ENCODE measurements at regions not wholly inside any gene's neighbourhood (a gene's known extent, or its start where the extent isn't known, plus 50 kb on each side); places are given as distances from the start of the nearest gene placed in this dataset.

GRCh38 chr1:87451229-87451920 is 122.7 kb downstream of the LMO4 start:
- H3K36me3 Mint-ChIP-seq = peaks cover 0 to 2% (median 0%) of the 10 kb centered on the region in 3 donors
- H3K27me3 Mint-ChIP-seq (ENCODE audit: low read depth in 3 of 3) = no peaks in the 10 kb centered on the region
- no peak for DNase-seq
- H3K9me3 Mint-ChIP-seq = no peaks in the 10 kb centered on the region
- H3K4me1 Mint-ChIP-seq = peaks cover 7 to 20% of the 10 kb centered on the region in 2 donors
- H3K27ac Mint-ChIP-seq = no peak overlapping the region
- H3K4me3 Mint-ChIP-seq = no peak overlapping the region

- Mint-ChIP-seq H3K27me3 (ENCODE audit: low read depth in 3 of 3) (no peaks in the 10 kb centered on the region), H3K36me3 (no peaks in the 10 kb centered on the region), H3K4me1 (peaks cover 7 to 20% of the 10 kb centered on the region in 2 donors), H3K9me3 (no peaks in the 10 kb centered on the region), H3K27ac (no peak overlapping the region), H3K4me3 (no peak overlapping the region)
- no peak for DNase-seq
Observed at GRCh38 chr1:87452648-87453047, 124.0 kb downstream of the LMO4 start.

- H3K9me3 Mint-ChIP-seq = no peaks in the 10 kb centered on the region
- H3K4me3 Mint-ChIP-seq = no peak overlapping the region
- no peaks in the 10 kb centered on the region for H3K4me1 Mint-ChIP-seq
- peaks cover 4 to 13% (median 4%) of the 10 kb centered on the region in 3 donors for H3K36me3 Mint-ChIP-seq
- peaks cover 0 to 2% (median 0%) of the 10 kb centered on the region in 3 donors for H3K27me3 Mint-ChIP-seq (ENCODE audit: low read depth in 3 of 3)
- no peak for DNase-seq
- no peak overlapping the region for H3K27ac Mint-ChIP-seq
Observed at GRCh38 chr1:87457408-87457807, 128.7 kb downstream of the LMO4 start.

DNA sequence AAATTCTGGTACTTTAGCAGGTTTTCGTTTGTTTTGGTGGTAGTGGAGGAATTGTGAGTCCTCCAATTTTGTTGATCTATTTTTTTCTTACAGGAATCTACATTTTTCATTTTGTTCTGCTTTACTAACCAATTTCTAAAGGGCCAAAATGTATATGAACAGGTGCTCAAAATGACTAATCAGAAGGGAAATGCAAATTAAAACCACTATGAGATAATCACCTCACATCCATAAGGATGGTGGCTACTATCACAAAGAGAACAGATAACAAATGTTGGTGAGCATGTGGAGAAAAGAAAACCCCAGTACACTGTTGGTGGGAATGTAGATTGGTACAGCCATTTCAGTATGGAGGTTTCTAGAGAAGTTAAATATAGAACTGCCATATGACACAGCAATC is 134.2 kb downstream of the LMO4 start:
- no peak overlapping the region for H3K27ac Mint-ChIP-seq
- H3K4me3 Mint-ChIP-seq = no peak overlapping the region
- H3K36me3 Mint-ChIP-seq = peaks cover 4 to 13% (median 4%) of the 10 kb centered on the region in 3 donors
- H3K4me1 Mint-ChIP-seq = no peaks in the 10 kb centered on the region
- no peak for DNase-seq
- H3K27me3 Mint-ChIP-seq (ENCODE audit: low read depth in 3 of 3) = peaks cover 0 to 2% (median 2%) of the 10 kb centered on the region in 3 donors
- no peaks in the 10 kb centered on the region for H3K9me3 Mint-ChIP-seq

- peaks cover 0 to 2% (median 0%) of the 10 kb centered on the region in 3 donors for H3K27me3 Mint-ChIP-seq (ENCODE audit: low read depth in 3 of 3)
- no peaks in the 10 kb centered on the region for H3K4me1 Mint-ChIP-seq
- no peak overlapping the region for H3K4me3 Mint-ChIP-seq
- no peaks in the 10 kb centered on the region for H3K9me3 Mint-ChIP-seq
- H3K27ac Mint-ChIP-seq = no peak overlapping the region
- peaks cover 4 to 8% (median 4%) of the 10 kb centered on the region in 3 donors for H3K36me3 Mint-ChIP-seq
- no peak for DNase-seq
Observed at GRCh38 chr1:87464022-87464490, 135.4 kb downstream of the LMO4 start.

GRCh38 chr1:87466621-87467020 is 137.9 kb downstream of the LMO4 start:
- no peak overlapping the region for H3K27ac Mint-ChIP-seq
- no peaks in the 10 kb centered on the region for H3K4me1 Mint-ChIP-seq
- DNase-seq = no peak
- H3K36me3 Mint-ChIP-seq = no peaks in the 10 kb centered on the region
- no peak overlapping the region for H3K4me3 Mint-ChIP-seq
- H3K9me3 Mint-ChIP-seq = no peaks in the 10 kb centered on the region
- H3K27me3 Mint-ChIP-seq (ENCODE audit: low read depth in 3 of 3) = peaks cover 0 to 2% (median 1%) of the 10 kb centered on the region in 3 donors

GRCh38 chr1:87472716-87473115 is 144.0 kb downstream of the LMO4 start:
- H3K27me3 Mint-ChIP-seq (ENCODE audit: low read depth in 3 of 3) = peaks cover 0 to 3% (median 1%) of the 10 kb centered on the region in 3 donors
- H3K4me1 Mint-ChIP-seq = no peaks in the 10 kb centered on the region
- no peaks in the 10 kb centered on the region for H3K9me3 Mint-ChIP-seq
- no peak for DNase-seq
- H3K27ac Mint-ChIP-seq = no peak overlapping the region
- no peaks in the 10 kb centered on the region for H3K36me3 Mint-ChIP-seq
- H3K4me3 Mint-ChIP-seq = no peak overlapping the region

GRCh38 chr1:87473203-87473661 is 144.6 kb downstream of the LMO4 start:
- DNase-seq = no peak
- Mint-ChIP-seq H3K4me1 (no peaks in the 10 kb centered on the region), H3K4me3 (no peak overlapping the region), H3K27ac (no peak overlapping the region), H3K27me3 (ENCODE audit: low read depth in 3 of 3) (peaks cover 0 to 3% (median 1%) of the 10 kb centered on the region in 3 donors), H3K9me3 (no peaks in the 10 kb centered on the region), H3K36me3 (no peaks in the 10 kb centered on the region)

DNA sequence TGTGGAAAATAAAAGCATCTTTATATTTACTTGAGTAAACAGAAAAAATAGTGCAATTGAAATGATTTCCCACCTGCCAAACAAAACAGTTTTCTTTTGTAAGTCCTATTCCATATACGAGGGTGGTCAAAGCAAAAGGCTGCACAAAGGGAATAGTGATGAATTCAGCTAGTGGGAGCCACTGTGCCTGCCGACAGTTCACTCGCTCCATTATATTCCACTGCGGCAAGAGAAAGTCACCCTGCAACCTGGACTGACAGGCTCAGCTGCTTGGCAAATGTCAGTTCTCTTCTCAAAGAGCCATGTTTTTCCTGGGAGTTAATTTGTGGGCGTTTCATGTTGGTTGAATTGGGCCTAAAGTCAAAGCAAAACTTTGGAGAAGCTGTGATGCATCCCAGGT is 145.4 kb downstream of the LMO4 start:
- Mint-ChIP-seq H3K27me3 (ENCODE audit: low read depth in 3 of 3) (peaks cover 0 to 3% (median 1%) of the 10 kb centered on the region in 3 donors), H3K4me1 (no peaks in the 10 kb centered on the region), H3K27ac (no peak overlapping the region), H3K9me3 (no peaks in the 10 kb centered on the region), H3K36me3 (no peaks in the 10 kb centered on the region), H3K4me3 (no peak overlapping the region)
- no peak for DNase-seq

DNA sequence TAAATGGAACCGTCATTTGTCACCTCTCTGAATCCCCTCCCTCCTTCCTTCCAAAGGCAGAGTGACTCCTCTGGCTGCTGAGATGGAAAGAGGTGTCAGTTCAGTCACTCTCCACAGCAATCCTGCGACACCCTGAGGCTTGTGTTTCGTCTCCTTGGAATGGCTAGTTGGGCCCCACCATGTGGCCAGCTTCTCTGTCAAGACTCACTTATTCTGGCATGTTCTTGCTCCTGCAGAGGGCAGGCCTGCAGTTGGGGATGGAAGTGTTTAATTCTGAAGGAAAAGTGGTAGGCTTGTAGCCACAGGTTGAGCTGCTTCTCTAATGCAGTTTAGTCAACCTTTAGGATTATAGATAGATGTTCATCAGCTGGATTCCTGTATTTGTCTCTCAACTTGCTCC is 149.6 kb downstream of the LMO4 start:
- Mint-ChIP-seq H3K27me3 (ENCODE audit: low read depth in 3 of 3) (peaks cover 0 to 3% (median 0%) of the 10 kb centered on the region in 3 donors), H3K27ac (no peak overlapping the region), H3K36me3 (no peaks in the 10 kb centered on the region), H3K9me3 (no peaks in the 10 kb centered on the region), H3K4me3 (no peak overlapping the region), H3K4me1 (no peaks in the 10 kb centered on the region)
- DNase-seq = no peak

DNA sequence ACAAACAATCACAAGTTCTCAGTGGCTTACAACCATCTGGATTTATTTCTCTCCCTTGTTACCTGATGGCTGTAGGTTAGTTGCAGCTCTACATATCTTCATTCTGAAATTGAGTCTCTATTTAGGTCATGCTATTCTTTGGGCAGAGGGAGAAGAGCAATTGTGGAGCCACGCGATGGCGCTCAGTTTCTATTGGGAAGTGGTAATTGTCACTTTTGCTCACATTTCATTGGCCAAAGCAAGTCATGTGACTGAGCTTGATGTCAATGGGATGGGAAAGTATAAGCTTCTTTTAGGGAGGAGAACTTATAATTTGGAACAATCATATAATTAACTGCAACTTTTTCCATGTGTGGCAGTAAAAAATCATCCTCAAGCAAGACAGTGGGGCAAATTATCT is 166.5 kb downstream of the LMO4 start:
- Mint-ChIP-seq H3K27me3 (ENCODE audit: low read depth in 3 of 3) (peaks cover 0 to 3% (median 0%) of the 10 kb centered on the region in 3 donors), H3K4me3 (no peak overlapping the region)

GRCh38 chr1:87495870-87496269 is 167.2 kb downstream of the LMO4 start:
- Mint-ChIP-seq H3K4me1 (no peaks in the 10 kb centered on the region), H3K36me3 (no peaks in the 10 kb centered on the region), H3K27me3 (ENCODE audit: low read depth in 3 of 3) (peaks cover 0 to 3% (median 0%) of the 10 kb centered on the region in 3 donors), H3K27ac (no peak overlapping the region), H3K4me3 (no peak overlapping the region), H3K9me3 (no peaks in the 10 kb centered on the region)
- no peak for DNase-seq

More for the DNA sequence above, 166.5 kb downstream of the LMO4 start:
- Mint-ChIP-seq H3K9me3 (no peaks in the 10 kb centered on the region), H3K36me3 (no peaks in the 10 kb centered on the region), H3K4me1 (no peaks in the 10 kb centered on the region), H3K27ac (no peak overlapping the region)
- DNase-seq = no peak

GRCh38 chr1:87497380-87498203 is 168.9 kb downstream of the LMO4 start:
- Mint-ChIP-seq H3K27me3 (ENCODE audit: low read depth in 3 of 3) (peaks cover 0 to 3% (median 0%) of the 10 kb centered on the region in 3 donors), H3K4me1 (no peaks in the 10 kb centered on the region), H3K36me3 (no peaks in the 10 kb centered on the region), H3K4me3 (no peak overlapping the region), H3K27ac (no peak overlapping the region), H3K9me3 (no peaks in the 10 kb centered on the region)
- no peak for DNase-seq

GRCh38 chr1:87501738-87502137 is 173.1 kb downstream of the LMO4 start:
- Mint-ChIP-seq H3K27me3 (ENCODE audit: low read depth in 3 of 3) (peaks cover 0 to 3% (median 0%) of the 10 kb centered on the region in 3 donors), H3K4me3 (no peak overlapping the region), H3K27ac (no peak overlapping the region), H3K36me3 (no peaks in the 10 kb centered on the region), H3K4me1 (no peaks in the 10 kb centered on the region), H3K9me3 (no peaks in the 10 kb centered on the region)
- DNase-seq = no peak

All from immature natural killer cell (primary cell).